ENCODE measurements at regions not wholly inside any gene's neighbourhood (a gene's known extent, or its start where the extent isn't known, plus 50 kb on each side); places are given as distances from the start of the nearest gene placed in this dataset.

DNA sequence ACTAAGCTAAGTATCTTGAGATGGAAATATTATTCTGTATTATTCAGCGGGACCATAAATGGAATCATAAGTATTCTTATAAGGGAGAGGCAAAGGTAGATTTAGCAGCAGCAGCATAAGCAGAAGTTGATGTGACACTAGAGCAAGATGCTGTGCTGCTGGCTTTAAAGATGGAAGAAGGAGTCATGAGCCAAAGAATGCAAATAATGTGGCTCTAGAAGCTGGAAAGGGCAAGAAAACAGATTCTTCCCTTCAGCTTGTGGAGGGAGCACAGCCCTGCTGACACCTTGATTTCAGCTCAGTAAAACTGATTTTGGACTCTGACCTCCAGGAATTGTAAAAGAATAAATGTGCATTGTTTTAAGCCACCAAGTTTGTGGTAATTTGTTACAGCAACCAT lies 144.2 kb upstream of the ANKRD28 start:
- Histone ChIP-seq H3K9me3 (ENCODE audit: control insufficient read depth, insufficient read depth, low read length) (peaks cover 4% of the 10 kb centered on the region), H3K4me3 (ENCODE audit: low read depth, low read length) (no peak overlapping the region), H3K4me1 (ENCODE audit: control insufficient read depth, insufficient read depth, low read length) (no peaks in the 10 kb centered on the region), H3K36me3 (ENCODE audit: control insufficient read depth, insufficient read depth, low read length) (no peaks in the 10 kb centered on the region), H3K27me3 (ENCODE audit: control insufficient read depth, insufficient read depth, low read length) (no peaks in the 10 kb centered on the region), H3K27ac (ENCODE audit: low read depth, low read length) (no peak overlapping the region)
- 100% methylated on average over 1 of the region's 1 CpG for WGBS (ENCODE audit: insufficient coverage)
- DNase-seq (ENCODE audit: low read depth in 4 of 6, low spot score in 6 of 6): no peak

DNA sequence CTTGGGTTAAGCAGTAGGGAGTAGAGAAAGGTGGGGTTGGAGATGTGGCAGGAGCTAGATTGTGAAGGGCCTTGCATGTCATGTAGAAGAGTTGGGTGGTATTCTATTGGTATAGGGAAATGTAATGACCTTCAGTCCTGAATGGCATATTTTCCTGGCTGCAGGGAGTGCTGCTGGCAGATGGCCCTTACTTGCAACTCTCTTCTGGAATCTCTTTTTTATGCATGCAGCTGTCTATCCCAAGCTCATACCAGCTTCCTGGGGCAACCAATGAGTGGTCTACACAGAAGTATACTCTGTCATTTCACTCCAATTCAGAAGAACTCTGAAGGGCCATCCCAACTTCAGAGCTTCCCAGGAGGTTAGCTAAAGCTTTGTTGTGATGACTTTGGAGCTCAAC lies 144.7 kb upstream of the ANKRD28 start:
- DNase-seq (ENCODE audit: low read depth in 4 of 6, low spot score in 6 of 6): no peak
- Histone ChIP-seq H3K27me3 (ENCODE audit: control insufficient read depth, insufficient read depth, low read length) (no peaks in the 10 kb centered on the region), H3K9me3 (ENCODE audit: control insufficient read depth, insufficient read depth, low read length) (peaks cover 4% of the 10 kb centered on the region)

DNA sequence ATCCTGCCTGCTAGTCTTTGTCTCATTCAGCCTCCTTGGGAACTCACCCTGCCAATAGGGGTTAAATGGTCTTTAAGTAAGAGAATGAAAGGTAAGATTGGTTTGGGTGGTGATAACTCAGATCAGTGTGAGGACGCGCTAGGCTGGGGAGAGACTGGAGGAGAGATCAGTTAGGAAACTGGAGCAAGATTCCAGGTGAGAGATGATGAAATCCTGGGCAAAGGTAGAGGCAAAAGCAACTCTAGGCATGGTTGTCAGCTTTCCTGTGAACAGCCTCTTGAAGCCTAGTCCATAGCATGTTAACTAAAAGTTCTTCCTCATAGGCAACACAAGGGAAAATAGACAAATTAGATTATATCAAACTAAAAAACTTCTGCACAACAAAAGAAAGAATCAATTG lies 145.2 kb upstream of the ANKRD28 start:
- DNase-seq (ENCODE audit: low read depth in 4 of 6, low spot score in 6 of 6): no peak
- Histone ChIP-seq H3K27ac (ENCODE audit: low read depth, low read length) (no peak overlapping the region), H3K4me3 (ENCODE audit: low read depth, low read length) (no peak overlapping the region), H3K27me3 (ENCODE audit: control insufficient read depth, insufficient read depth, low read length) (no peaks in the 10 kb centered on the region), H3K9me3 (ENCODE audit: control insufficient read depth, insufficient read depth, low read length) (peaks cover 4% of the 10 kb centered on the region), H3K4me1 (ENCODE audit: control insufficient read depth, insufficient read depth, low read length) (no peaks in the 10 kb centered on the region), H3K36me3 (ENCODE audit: control insufficient read depth, insufficient read depth, low read length) (no peaks in the 10 kb centered on the region)
- WGBS (ENCODE audit: insufficient coverage): 100% methylated on average over 2 of the region's 2 CpGs

More for the DNA sequence above, 144.7 kb upstream of the ANKRD28 start:
- no peak overlapping the region for H3K27ac ChIP-seq (ENCODE audit: low read depth, low read length)
- no peaks in the 10 kb centered on the region for H3K36me3 ChIP-seq (ENCODE audit: control insufficient read depth, insufficient read depth, low read length)
- no peak overlapping the region for H3K4me3 ChIP-seq (ENCODE audit: low read depth, low read length)
- no peaks in the 10 kb centered on the region for H3K4me1 ChIP-seq (ENCODE audit: control insufficient read depth, insufficient read depth, low read length)

DNA sequence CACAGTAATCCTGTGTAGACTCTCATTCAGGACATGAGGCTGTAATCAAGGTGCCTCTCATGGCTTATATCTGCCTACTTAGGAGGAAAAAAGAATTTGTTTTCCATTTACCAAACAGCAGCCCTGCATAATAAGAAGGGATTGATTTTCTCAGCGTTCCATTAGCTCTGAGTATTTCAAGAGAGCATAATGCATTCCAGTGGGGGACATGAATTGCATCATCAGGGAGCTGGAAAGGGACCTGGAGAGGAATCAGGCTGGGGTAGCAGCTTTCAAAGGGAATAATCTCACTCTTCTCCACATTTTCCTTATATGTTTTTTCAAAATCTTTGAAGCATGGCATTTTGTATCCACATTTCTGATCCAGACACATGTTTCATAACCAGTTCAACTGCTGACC lies 150.6 kb upstream of the ANKRD28 start:
- DNase-seq (ENCODE audit: low read depth in 4 of 6, low spot score in 6 of 6): peak in 1 of 6 donors; percentile 61
- Histone ChIP-seq H3K9me3 (ENCODE audit: control insufficient read depth, insufficient read depth, low read length) (peaks cover 3% of the 10 kb centered on the region), H3K4me1 (ENCODE audit: control insufficient read depth, insufficient read depth, low read length) (no peaks in the 10 kb centered on the region), H3K4me3 (ENCODE audit: low read depth, low read length) (no peak overlapping the region), H3K27me3 (ENCODE audit: control insufficient read depth, insufficient read depth, low read length) (no peaks in the 10 kb centered on the region), H3K36me3 (ENCODE audit: control insufficient read depth, insufficient read depth, low read length) (no peaks in the 10 kb centered on the region), H3K27ac (ENCODE audit: low read depth, low read length) (no peak overlapping the region)
- no CpG with 5 or more reads among the region's 1 CpG for WGBS (ENCODE audit: insufficient coverage)

DNA sequence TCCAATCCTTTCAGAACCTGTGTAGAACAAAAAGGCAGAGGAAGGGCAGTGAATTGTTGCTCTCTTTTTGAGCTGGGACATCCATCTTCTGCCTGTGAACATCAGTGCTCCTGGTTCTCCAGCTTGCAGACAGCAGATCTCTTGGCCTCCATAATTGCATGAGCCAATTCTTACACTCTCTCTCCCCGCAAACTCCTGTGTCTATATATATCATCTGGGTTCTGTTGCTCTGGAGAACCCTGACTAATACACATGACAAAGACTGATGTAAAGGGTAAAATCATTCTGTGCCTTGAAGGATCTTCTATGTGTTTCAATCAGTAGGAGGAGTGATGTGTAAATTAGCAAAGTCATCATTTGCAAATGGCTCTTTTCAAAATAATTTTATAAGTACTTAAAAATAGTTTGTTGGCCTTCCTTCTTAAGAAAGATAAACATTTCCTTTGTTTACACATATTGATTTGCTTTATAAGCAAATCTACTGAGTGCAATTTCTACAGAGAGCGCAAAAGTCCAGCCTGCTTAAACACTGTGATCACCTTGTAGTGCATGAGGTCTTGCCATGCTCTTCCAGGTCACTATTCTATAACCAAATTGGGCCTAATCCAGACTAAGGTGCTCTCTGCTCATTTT lies 154.9 kb upstream of the ANKRD28 start:
- no peak for DNase-seq (ENCODE audit: low read depth in 4 of 6, low spot score in 6 of 6)
- no peaks in the 10 kb centered on the region for H3K36me3 ChIP-seq (ENCODE audit: control insufficient read depth, insufficient read depth, low read length)
- no peak overlapping the region for H3K4me3 ChIP-seq (ENCODE audit: low read depth, low read length)
- no peak overlapping the region for H3K27ac ChIP-seq (ENCODE audit: low read depth, low read length)
- 100% methylated on average over 1 of the region's 2 CpGs for WGBS (ENCODE audit: insufficient coverage)
- no peaks in the 10 kb centered on the region for H3K27me3 ChIP-seq (ENCODE audit: control insufficient read depth, insufficient read depth, low read length)
- no peaks in the 10 kb centered on the region for H3K4me1 ChIP-seq (ENCODE audit: control insufficient read depth, insufficient read depth, low read length)
- H3K9me3 ChIP-seq (ENCODE audit: control insufficient read depth, insufficient read depth, low read length): peaks cover 1% of the 10 kb centered on the region

DNA sequence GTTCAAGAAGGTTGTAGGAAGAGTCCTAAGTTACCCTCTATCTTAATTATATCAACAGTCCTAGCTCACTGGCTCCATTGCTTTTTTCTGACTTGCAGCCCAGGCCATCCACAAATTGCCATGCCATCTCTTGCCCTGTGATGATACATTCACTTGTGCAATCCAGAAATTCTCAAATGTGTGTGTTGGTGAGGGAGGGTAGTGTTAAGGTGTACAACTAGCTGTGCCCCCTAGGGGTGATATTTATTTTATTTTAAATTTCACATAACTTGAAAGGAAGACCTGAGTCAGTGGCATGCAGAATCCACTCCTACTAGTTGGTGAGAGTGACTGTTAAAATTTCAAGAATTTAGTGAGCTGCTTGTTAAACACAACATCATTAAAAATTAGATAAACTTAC lies 156.1 kb upstream of the ANKRD28 start:
- Histone ChIP-seq H3K4me3 (ENCODE audit: low read depth, low read length) (no peak overlapping the region), H3K27me3 (ENCODE audit: control insufficient read depth, insufficient read depth, low read length) (no peaks in the 10 kb centered on the region), H3K9me3 (ENCODE audit: control insufficient read depth, insufficient read depth, low read length) (peaks cover 1% of the 10 kb centered on the region), H3K36me3 (ENCODE audit: control insufficient read depth, insufficient read depth, low read length) (no peaks in the 10 kb centered on the region), H3K4me1 (ENCODE audit: control insufficient read depth, insufficient read depth, low read length) (no peaks in the 10 kb centered on the region), H3K27ac (ENCODE audit: low read depth, low read length) (no peak overlapping the region)
- DNase-seq (ENCODE audit: low read depth in 4 of 6, low spot score in 6 of 6): no peak

DNA sequence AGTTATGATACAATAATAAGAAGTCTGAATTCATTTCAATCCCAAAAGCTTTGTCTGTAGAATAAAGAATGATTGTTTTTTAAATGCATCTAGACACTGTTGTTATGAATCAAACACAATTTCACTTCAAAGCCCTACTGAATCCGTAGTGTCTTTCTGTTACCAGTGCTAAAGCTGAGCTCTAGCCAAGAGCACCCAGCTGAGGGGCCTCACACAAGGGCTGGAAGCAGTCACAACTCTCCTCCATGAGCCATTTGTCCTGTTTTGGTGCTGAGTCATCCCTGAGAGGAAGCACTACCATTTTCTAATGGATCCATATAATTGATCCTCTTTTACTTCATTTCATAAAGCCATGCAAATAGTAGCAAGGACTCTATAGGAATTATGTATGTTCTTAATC lies 158.2 kb upstream of the ANKRD28 start:
- H3K36me3 ChIP-seq (ENCODE audit: control insufficient read depth, insufficient read depth, low read length): no peaks in the 10 kb centered on the region
- no peaks in the 10 kb centered on the region for H3K4me1 ChIP-seq (ENCODE audit: control insufficient read depth, insufficient read depth, low read length)
- H3K4me3 ChIP-seq (ENCODE audit: low read depth, low read length): no peak overlapping the region
- no peak for DNase-seq (ENCODE audit: low read depth in 4 of 6, low spot score in 6 of 6)
- no peak overlapping the region for H3K27ac ChIP-seq (ENCODE audit: low read depth, low read length)
- H3K9me3 ChIP-seq (ENCODE audit: control insufficient read depth, insufficient read depth, low read length): peaks cover 1% of the 10 kb centered on the region
- 50% methylated on average over 1 of the region's 1 CpG for WGBS (ENCODE audit: insufficient coverage)
- H3K27me3 ChIP-seq (ENCODE audit: control insufficient read depth, insufficient read depth, low read length): no peaks in the 10 kb centered on the region

DNA sequence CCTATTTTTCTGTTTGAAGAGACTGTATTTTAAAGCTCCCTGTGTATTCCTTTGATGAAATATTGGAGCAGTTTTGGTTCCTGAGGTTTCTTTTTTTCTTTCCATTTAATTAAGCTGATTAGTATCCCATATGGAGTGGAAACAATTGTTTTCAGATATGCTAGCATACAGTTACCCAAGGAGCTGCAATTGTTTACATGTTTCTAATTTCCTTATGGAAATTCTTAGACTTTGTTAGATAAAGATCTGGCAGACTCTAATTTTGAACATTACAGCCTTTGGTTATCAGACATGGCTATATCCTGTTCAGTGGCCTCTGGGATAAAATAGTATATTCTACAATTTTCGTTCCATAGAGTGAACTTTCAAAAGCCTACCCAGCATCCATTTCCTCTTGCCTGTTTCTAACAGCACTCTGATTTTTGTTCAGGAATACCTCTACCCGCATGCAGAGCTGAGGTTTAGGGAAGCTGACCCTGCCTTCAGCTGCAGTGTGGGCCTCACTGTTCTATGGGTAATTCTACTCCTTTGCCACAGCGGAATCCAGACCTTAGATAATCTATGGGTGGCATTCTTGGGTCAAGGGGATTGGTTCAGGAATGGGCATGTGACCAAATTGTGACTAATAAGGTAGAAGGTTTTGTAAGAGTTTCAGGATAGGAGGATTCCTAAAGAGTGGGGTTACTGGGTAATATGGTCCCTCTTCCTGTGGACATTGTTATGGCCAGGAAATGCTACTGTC lies 161.1 kb upstream of the ANKRD28 start:
- 100% methylated on average over 2 of the region's 3 CpGs for WGBS (ENCODE audit: insufficient coverage)
- Histone ChIP-seq H3K4me3 (ENCODE audit: low read depth, low read length) (no peak overlapping the region), H3K4me1 (ENCODE audit: control insufficient read depth, insufficient read depth, low read length) (no peaks in the 10 kb centered on the region), H3K27ac (ENCODE audit: low read depth, low read length) (no peak overlapping the region), H3K36me3 (ENCODE audit: control insufficient read depth, insufficient read depth, low read length) (no peaks in the 10 kb centered on the region), H3K9me3 (ENCODE audit: control insufficient read depth, insufficient read depth, low read length) (peaks cover 1% of the 10 kb centered on the region), H3K27me3 (ENCODE audit: control insufficient read depth, insufficient read depth, low read length) (no peaks in the 10 kb centered on the region)
- no peak for DNase-seq (ENCODE audit: low read depth in 4 of 6, low spot score in 6 of 6)

DNA sequence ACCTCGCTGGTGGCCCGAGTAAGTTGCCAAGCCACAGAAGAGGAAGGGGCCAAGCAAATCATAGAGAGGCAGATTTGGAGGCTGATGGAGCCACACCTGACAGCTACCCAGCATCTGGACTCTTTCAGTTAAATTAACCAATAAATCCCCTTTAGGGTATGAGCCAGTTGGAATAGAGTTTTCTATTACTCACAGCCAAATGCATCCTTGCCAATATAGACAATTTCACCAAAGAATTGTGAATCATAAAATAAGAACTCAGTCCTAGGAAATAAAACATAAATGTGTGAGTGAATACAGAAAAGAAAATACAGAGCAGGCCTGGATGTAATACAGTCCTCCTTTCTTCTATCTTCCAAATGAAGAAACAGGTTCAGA lies 161.6 kb upstream of the ANKRD28 start:
- Histone ChIP-seq H3K27ac (ENCODE audit: low read depth, low read length) (no peak overlapping the region), H3K4me3 (ENCODE audit: low read depth, low read length) (no peak overlapping the region), H3K36me3 (ENCODE audit: control insufficient read depth, insufficient read depth, low read length) (no peaks in the 10 kb centered on the region), H3K27me3 (ENCODE audit: control insufficient read depth, insufficient read depth, low read length) (no peaks in the 10 kb centered on the region), H3K9me3 (ENCODE audit: control insufficient read depth, insufficient read depth, low read length) (no peaks in the 10 kb centered on the region), H3K4me1 (ENCODE audit: control insufficient read depth, insufficient read depth, low read length) (no peaks in the 10 kb centered on the region)
- DNase-seq (ENCODE audit: low read depth in 4 of 6, low spot score in 6 of 6): no peak
- WGBS (ENCODE audit: insufficient coverage): 92% methylated on average over 2 of the region's 2 CpGs

All from spinal cord (tissue), 9 donors.